Gastroesophageal sphincter (tissue), 3 donors: ENCODE measurements at regions not wholly inside any gene's neighbourhood (a gene's known extent, or its start where the extent isn't known, plus 50 kb on each side); places are given as distances from the start of the nearest gene placed in this dataset.

Experiments used
- EP300 ChIP-seq: sonication (generic); formaldehyde crosslinking; IDR thresholded peaks from one replicate; pipeline ENCODE4 v1.6.1; 2017; ENCODE audit warnings: antibody characterized with exemption, mild to moderate bottlenecking
- POLR2A ChIP-seq, 2 donors: fragments of 450-650 bp; IDR thresholded peaks; one replicate each; pipeline ENCODE4 v1.6.1; 2017; ENCODE audit warnings: antibody characterized with exemption in 2 of 2, mild to moderate bottlenecking in 2 of 2, moderate library complexity in 1 of 2
- POLR2AphosphoS5 ChIP-seq: sonication (generic); formaldehyde crosslinking; IDR thresholded peaks from one replicate; pipeline ENCODE4 v1.6.1; 2017; ENCODE audit warnings: antibody characterized with exemption
- TF ChIP-seq, protein P1 (sequence below), 4 experiments: fragments of 200-600 bp in 2 of 4; fragments of 450-650 bp in 2 of 4; sonication (generic) in 1 of 4; IDR thresholded peaks; one replicate each; pipeline ENCODE4 v1.5.1; 2017 to 2019; ENCODE audit warnings: antibody characterized with exemption in 4 of 4, mild to moderate bottlenecking in 2 of 4, moderate library complexity in 2 of 4

DNA sequence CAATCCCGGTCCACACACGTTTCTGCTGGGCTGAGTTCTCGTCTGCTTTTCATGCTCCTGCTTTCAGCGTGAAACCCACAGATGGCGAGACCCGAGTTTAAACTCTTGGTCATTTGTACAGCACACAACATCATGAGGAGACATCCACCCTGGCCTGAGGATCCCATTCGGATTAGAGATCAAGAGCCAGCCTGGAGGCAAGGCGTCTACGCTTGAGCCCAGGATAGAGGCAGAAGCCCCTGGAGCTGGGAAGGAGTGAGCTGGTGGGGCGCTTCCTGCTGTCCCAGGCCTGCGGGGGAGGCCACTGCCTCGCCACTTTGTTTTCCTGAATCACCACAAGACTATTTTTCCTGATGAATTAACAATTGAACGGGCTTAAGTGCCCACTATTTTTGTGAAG, 281.9 kb upstream of the IRX4 start:
- TF ChIP-seq, protein P1, sequence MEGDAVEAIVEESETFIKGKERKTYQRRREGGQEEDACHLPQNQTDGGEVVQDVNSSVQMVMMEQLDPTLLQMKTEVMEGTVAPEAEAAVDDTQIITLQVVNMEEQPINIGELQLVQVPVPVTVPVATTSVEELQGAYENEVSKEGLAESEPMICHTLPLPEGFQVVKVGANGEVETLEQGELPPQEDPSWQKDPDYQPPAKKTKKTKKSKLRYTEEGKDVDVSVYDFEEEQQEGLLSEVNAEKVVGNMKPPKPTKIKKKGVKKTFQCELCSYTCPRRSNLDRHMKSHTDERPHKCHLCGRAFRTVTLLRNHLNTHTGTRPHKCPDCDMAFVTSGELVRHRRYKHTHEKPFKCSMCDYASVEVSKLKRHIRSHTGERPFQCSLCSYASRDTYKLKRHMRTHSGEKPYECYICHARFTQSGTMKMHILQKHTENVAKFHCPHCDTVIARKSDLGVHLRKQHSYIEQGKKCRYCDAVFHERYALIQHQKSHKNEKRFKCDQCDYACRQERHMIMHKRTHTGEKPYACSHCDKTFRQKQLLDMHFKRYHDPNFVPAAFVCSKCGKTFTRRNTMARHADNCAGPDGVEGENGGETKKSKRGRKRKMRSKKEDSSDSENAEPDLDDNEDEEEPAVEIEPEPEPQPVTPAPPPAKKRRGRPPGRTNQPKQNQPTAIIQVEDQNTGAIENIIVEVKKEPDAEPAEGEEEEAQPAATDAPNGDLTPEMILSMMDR (IDR thresholded peaks at IDR 0.05) = no peak
- TF ChIP-seq POLR2A (IDR thresholded peaks at IDR 0.05) (no peak), POLR2AphosphoS5 (no peak), EP300 (no peak)
